SK-N-SH (cell line): ENCODE measurements at regions not wholly inside any gene's neighbourhood (a gene's known extent, or its start where the extent isn't known, plus 50 kb on each side); places are given as distances from the start of the nearest gene placed in this dataset.

ENCODE experiments used
- CTCF ChIA-PET: fragments of 300-600, 350-600 bp; formaldehyde crosslinking; extraction: SDS; loops from one replicate; lab custom pipeline; 2021; lab: Yijun Ruan, JAX
- POLR2A ChIA-PET: fragments of 350-600 bp; sonication (Branson Sonifier 250); formaldehyde crosslinking; extraction: SDS; loops from one replicate; lab custom pipeline; 2020; ENCODE audit warnings: antibody characterized with exemption, inconsistent platforms; lab: Yijun Ruan, JAX
- DNase-seq: peaks from one replicate; pipeline ENCODE4 v3.0.0; 2012
- H2AFZ ChIP-seq: fragments of 200-600 bp; sonication (generic); 2 replicates; pipeline ENCODE4 v1.8.1; 2016; ENCODE audit warnings: antibody characterized with exemption, mild to moderate bottlenecking, low read depth
- H3F3A ChIP-seq: fragments of 200-600 bp; sonication (generic); replicated peaks from 2 replicates; pipeline ENCODE3; 2016; ENCODE audit warnings: antibody characterized with exemption, mild to moderate bottlenecking; ENCODE audit not compliant: insufficient read depth
- H3K27ac ChIP-seq, 2 experiments: fragments of 200-500 bp in 1 of 2; fragments of 200-600 bp in 1 of 2; sonication (Bioruptor generic) in 1 of 2; sonication (generic), shearing (Covaris generic) in 1 of 2; 2 replicates each; pipeline versions ENCODE4 v1.5.1 to v1.6.1; 2014 to 2016; ENCODE audit warnings: low read depth in 2 of 2, inconsistent platforms in 1 of 2, low read length in 1 of 2, mild to moderate bottlenecking in 1 of 2, mixed read lengths in 1 of 2
- H3K27me3 ChIP-seq: fragments of 200-600 bp; sonication (generic), shearing (Covaris generic); 2 replicates; pipeline ENCODE4 v1.6.1; 2016; ENCODE audit warnings: mixed run types; ENCODE audit not compliant: insufficient read depth
- H3K36me3 ChIP-seq, 2 experiments: fragments of 200-500 bp in 1 of 2; fragments of 200-600 bp in 1 of 2; sonication (Bioruptor generic) in 1 of 2; sonication (generic) in 1 of 2; replicated peaks in 1 of 2; 2 replicates each; pipeline versions ENCODE3 to v1.5.1; 2014 to 2016; ENCODE audit warnings: low read length in 1 of 2, mild to moderate bottlenecking in 1 of 2; ENCODE audit not compliant: insufficient read depth in 2 of 2, control insufficient read depth in 1 of 2
- H3K4me1 ChIP-seq, 2 experiments: fragments of 200-500 bp in 1 of 2; fragments of 200-600 bp in 1 of 2; sonication (Bioruptor generic) in 1 of 2; sonication (generic), shearing (Covaris generic) in 1 of 2; 2 replicates each; pipeline versions ENCODE4 v1.5.1 to v1.6.1; 2014 to 2016; ENCODE audit warnings: low read depth in 1 of 2, low read length in 1 of 2, mixed run types in 1 of 2; ENCODE audit not compliant: insufficient read depth in 2 of 2, control insufficient read depth in 1 of 2
- H3K4me2 ChIP-seq: fragments of 200-600 bp; sonication (generic), shearing (Covaris generic); 2 replicates; pipeline ENCODE4 v1.6.1; 2017; ENCODE audit warnings: mixed run types
- H3K4me3 ChIP-seq, 2 experiments: fragments of 200-500 bp in 1 of 2; fragments of 200-600 bp in 1 of 2; sonication (Bioruptor generic) in 1 of 2; sonication (generic), shearing (Covaris generic) in 1 of 2; 2 replicates each; pipeline versions ENCODE4 v1.5.1 to v1.8.1; 2014 to 2016; ENCODE audit warnings: low read depth in 2 of 2, inconsistent platforms in 1 of 2, low read length in 1 of 2, mild to moderate bottlenecking in 1 of 2, mixed read lengths in 1 of 2, moderate library complexity in 1 of 2
- H3K79me2 ChIP-seq: fragments of 200-600 bp; sonication (generic); 2 replicates; pipeline ENCODE4 v1.8.1; 2017; ENCODE audit warnings: mild to moderate bottlenecking; ENCODE audit not compliant: insufficient read depth
- H3K9ac ChIP-seq: fragments of 200-600 bp; sonication (generic); 2 replicates; pipeline ENCODE4 v1.6.1; 2017; ENCODE audit warnings: mixed run types
- H3K9me2 ChIP-seq: fragments of 200-600 bp; sonication (generic); 2 replicates; pipeline ENCODE4 v1.6.1; 2017; ENCODE audit warnings: mixed run types
- H3K9me3 ChIP-seq: fragments of 200-600 bp; sonication (generic); 2 replicates; pipeline ENCODE4 v1.6.1; 2017; ENCODE audit warnings: mixed run types, mild to moderate bottlenecking, moderate library complexity
- H4K20me1 ChIP-seq: fragments of 200-600 bp; sonication (generic); 2 replicates; pipeline ENCODE4 v1.6.1; 2017; ENCODE audit warnings: mild to moderate bottlenecking, mixed run types; ENCODE audit not compliant: insufficient read depth
- ELF1 ChIP-seq: IDR thresholded peaks from 2 replicates; pipeline ENCODE4 v1.4.0; 2012
- EZH2phosphoT487 ChIP-seq: fragments of 200-600 bp; sonication (generic); IDR thresholded peaks from 2 replicates; pipeline ENCODE4 v1.6.1; 2017; ENCODE audit warnings: low read depth, mixed run types, mild to moderate bottlenecking, antibody characterized with exemption, moderate library complexity, borderline replicate concordance
- FOXM1 ChIP-seq: IDR thresholded peaks from 2 replicates; pipeline ENCODE4 v1.4.0; 2012; ENCODE audit warnings: low read depth, mild to moderate bottlenecking
- GATA2 ChIP-seq: sonication (generic); formaldehyde crosslinking; IDR thresholded peaks from 2 replicates; pipeline ENCODE4 v1.5.0; 2020; ENCODE audit warnings: mild to moderate bottlenecking, missing genetic modification reagents
- NFIC ChIP-seq: IDR thresholded peaks from 2 replicates; pipeline ENCODE4 v1.4.0; 2012; ENCODE audit warnings: borderline replicate concordance
- NRF1 ChIP-seq: IDR thresholded peaks from 2 replicates; pipeline ENCODE4 v1.6.1; 2012; ENCODE audit warnings: low read depth, mild to moderate bottlenecking, low read length
- RAD21 ChIP-seq: IDR thresholded peaks from 2 replicates; pipeline ENCODE4 v1.6.1; 2012; ENCODE audit warnings: mild to moderate bottlenecking, low read length
- RXRA ChIP-seq: IDR thresholded peaks from 2 replicates; pipeline ENCODE4 v1.4.0; 2012; ENCODE audit warnings: low read depth, mild to moderate bottlenecking, borderline replicate concordance
- SIN3A ChIP-seq: IDR thresholded peaks from 2 replicates; pipeline ENCODE4 v1.6.1; 2012; ENCODE audit warnings: low read depth, mild to moderate bottlenecking, low read length, moderate library complexity, borderline replicate concordance
- SMC3 ChIP-seq: IDR thresholded peaks from 2 replicates; pipeline ENCODE4 v1.6.1; 2012; ENCODE audit warnings: low read depth, low read length, improper control_type of control experiment
- TCF12 ChIP-seq: IDR thresholded peaks from 2 replicates; pipeline ENCODE4 v1.4.0; 2012
- TEAD4 ChIP-seq: IDR thresholded peaks from 2 replicates; pipeline ENCODE4 v1.4.0; 2012; ENCODE audit warnings: mild to moderate bottlenecking, borderline replicate concordance; ENCODE audit not compliant: insufficient read depth
- WGBS: methylation state at CpG from one replicate; pipeline ENCODE4 v1.1.6; 2017; ENCODE audit warnings: low lambda C conversion rate; 5-methylcytosine and 5-hydroxymethylcytosine counted together
- TF ChIP-seq, protein P1 (sequence below): fragments of 150-350 bp; IDR thresholded peaks from 2 replicates; pipeline ENCODE4 v1.6.1; 2017; ENCODE audit warnings: antibody characterized with exemption, low read length, low read depth, borderline replicate concordance
- TF ChIP-seq, protein P2 (sequence below): IDR thresholded peaks from 2 replicates; pipeline ENCODE4 v1.4.0; 2012; ENCODE audit warnings: low read depth, borderline replicate concordance
- TF ChIP-seq, protein P3 (sequence below): fragments of 150-350 bp; IDR thresholded peaks from 2 replicates; pipeline ENCODE4 v1.6.1; 2016; ENCODE audit warnings: mild to moderate bottlenecking, low read depth, low read length

- H4K20me1 ChIP-seq, result no peaks in the 10 kb centered on the region
- H3K4me1 ChIP-seq, result no peaks in the 10 kb centered on the region
- CTCF ChIA-PET, result no interaction called here
- H3K27me3 ChIP-seq, result no peaks in the 10 kb centered on the region
- no peaks in the 10 kb centered on the region for H3F3A ChIP-seq
- no peaks in the 10 kb centered on the region for H3K9me2 ChIP-seq
- H3K79me2 ChIP-seq, result no peaks in the 10 kb centered on the region
- POLR2A ChIA-PET, result no interaction called here
- no peak overlapping the region for H3K9ac ChIP-seq
- no peak for DNase-seq
- no peak overlapping the region for H3K4me3 ChIP-seq
- no peak overlapping the region for H3K4me2 ChIP-seq
- 34% methylated on average over 7 of the region's 7 CpGs for WGBS
- TF ChIP-seq GATA2 (CRISPR knock-in tag) (no peak), RXRA (no peak), ELF1 (no peak), TEAD4 (no peak), SMC3 (no peak), SIN3A (no peak), FOXM1 (no peak), NFIC (no peak), NRF1 (no peak), TCF12 (no peak)
- TF ChIP-seq, protein P1, sequence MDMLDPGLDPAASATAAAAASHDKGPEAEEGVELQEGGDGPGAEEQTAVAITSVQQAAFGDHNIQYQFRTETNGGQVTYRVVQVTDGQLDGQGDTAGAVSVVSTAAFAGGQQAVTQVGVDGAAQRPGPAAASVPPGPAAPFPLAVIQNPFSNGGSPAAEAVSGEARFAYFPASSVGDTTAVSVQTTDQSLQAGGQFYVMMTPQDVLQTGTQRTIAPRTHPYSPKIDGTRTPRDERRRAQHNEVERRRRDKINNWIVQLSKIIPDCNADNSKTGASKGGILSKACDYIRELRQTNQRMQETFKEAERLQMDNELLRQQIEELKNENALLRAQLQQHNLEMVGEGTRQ, result no peak
- TF ChIP-seq, protein P2, sequence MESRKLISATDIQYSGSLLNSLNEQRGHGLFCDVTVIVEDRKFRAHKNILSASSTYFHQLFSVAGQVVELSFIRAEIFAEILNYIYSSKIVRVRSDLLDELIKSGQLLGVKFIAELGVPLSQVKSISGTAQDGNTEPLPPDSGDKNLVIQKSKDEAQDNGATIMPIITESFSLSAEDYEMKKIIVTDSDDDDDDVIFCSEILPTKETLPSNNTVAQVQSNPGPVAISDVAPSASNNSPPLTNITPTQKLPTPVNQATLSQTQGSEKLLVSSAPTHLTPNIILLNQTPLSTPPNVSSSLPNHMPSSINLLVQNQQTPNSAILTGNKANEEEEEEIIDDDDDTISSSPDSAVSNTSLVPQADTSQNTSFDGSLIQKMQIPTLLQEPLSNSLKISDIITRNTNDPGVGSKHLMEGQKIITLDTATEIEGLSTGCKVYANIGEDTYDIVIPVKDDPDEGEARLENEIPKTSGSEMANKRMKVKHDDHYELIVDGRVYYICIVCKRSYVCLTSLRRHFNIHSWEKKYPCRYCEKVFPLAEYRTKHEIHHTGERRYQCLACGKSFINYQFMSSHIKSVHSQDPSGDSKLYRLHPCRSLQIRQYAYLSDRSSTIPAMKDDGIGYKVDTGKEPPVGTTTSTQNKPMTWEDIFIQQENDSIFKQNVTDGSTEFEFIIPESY, result no peak
- TF ChIP-seq, protein P3, sequence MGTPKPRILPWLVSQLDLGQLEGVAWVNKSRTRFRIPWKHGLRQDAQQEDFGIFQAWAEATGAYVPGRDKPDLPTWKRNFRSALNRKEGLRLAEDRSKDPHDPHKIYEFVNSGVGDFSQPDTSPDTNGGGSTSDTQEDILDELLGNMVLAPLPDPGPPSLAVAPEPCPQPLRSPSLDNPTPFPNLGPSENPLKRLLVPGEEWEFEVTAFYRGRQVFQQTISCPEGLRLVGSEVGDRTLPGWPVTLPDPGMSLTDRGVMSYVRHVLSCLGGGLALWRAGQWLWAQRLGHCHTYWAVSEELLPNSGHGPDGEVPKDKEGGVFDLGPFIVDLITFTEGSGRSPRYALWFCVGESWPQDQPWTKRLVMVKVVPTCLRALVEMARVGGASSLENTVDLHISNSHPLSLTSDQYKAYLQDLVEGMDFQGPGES, result no peak
- H3K27ac ChIP-seq, result no peak overlapping the region
- H3K36me3 ChIP-seq, result no peaks in the 10 kb centered on the region
- H2AFZ ChIP-seq, result no peak overlapping the region
- H3K9me3 ChIP-seq, result no peaks in the 10 kb centered on the region
These were observed 312.2 kb upstream of the SMIM21 start for GRCh38 chr18:75739682-75740081.

- Histone ChIP-seq H3K9ac (no peak overlapping the region), H3K27me3 (no peaks in the 10 kb centered on the region), H3K27ac (no peak overlapping the region), H3K79me2 (no peaks in the 10 kb centered on the region), H4K20me1 (no peaks in the 10 kb centered on the region), H3K9me2 (no peaks in the 10 kb centered on the region), H3K4me3 (no peak overlapping the region), H3K4me2 (no peak overlapping the region), H3K4me1 (no peaks in the 10 kb centered on the region), H2AFZ (no peak overlapping the region), H3K9me3 (no peaks in the 10 kb centered on the region), H3K36me3 (no peaks in the 10 kb centered on the region), H3F3A (no peaks in the 10 kb centered on the region)
- 31% methylated on average over 2 of the region's 2 CpGs for WGBS
- DNase-seq, result no peak
- POLR2A ChIA-PET, result no interaction called here
- TF ChIP-seq RAD21 (no peak), EZH2phosphoT487 (no peak), ELF1 (no peak)
- CTCF ChIA-PET, result no interaction called here
These were observed 307.8 kb upstream of the SMIM21 start for GRCh38 chr18:75735291-75735690.
